Glomerular visceral epithelial cell (primary cell): ENCODE measurements at regions not wholly inside any gene's neighbourhood (a gene's known extent, or its start where the extent isn't known, plus 50 kb on each side); places are given as distances from the start of the nearest gene placed in this dataset.
A peak's percentile ranks its signal among the peaks of the same experiment; 100 is the strongest.

ENCODE experiments used
- DNase-seq: peaks from one replicate; pipeline ENCODE4 v3.0.0-alpha.2; 2016; ENCODE audit errors: extremely low spot score

GRCh38 chr1:229108598-229109201 is 162.2 kb upstream of the RAB4A start:
- peak; percentile 61 for DNase-seq

GRCh38 chr1:229109320-229109761 is 161.6 kb upstream of the RAB4A start:
- no peak for DNase-seq

- DNase-seq, result no peak
Observed at GRCh38 chr1:229110986-229111385, 159.9 kb upstream of the RAB4A start.

- DNase-seq, result no peak
Observed at GRCh38 chr1:229111703-229112319, 159.1 kb upstream of the RAB4A start.

- no peak for DNase-seq
Observed at GRCh38 chr1:229112832-229113548, 157.9 kb upstream of the RAB4A start.

- DNase-seq, result peak; percentile 33
Observed at GRCh38 chr1:229114315-229114714, 156.6 kb upstream of the RAB4A start.

- no peak for DNase-seq
Observed at GRCh38 chr1:229114850-229115365, 156.0 kb upstream of the RAB4A start.

GRCh38 chr1:229116114-229116513 is 154.8 kb upstream of the RAB4A start:
- no peak for DNase-seq

- DNase-seq, result peak; percentile 19
Observed at GRCh38 chr1:229117664-229118300, 153.1 kb upstream of the RAB4A start.

- no peak for DNase-seq
Observed at GRCh38 chr1:229118477-229119061, 152.3 kb upstream of the RAB4A start.

- DNase-seq, result no peak
Observed at GRCh38 chr1:229119161-229119560, 151.8 kb upstream of the RAB4A start.

GRCh38 chr1:229119876-229120275 is 151.0 kb upstream of the RAB4A start:
- DNase-seq, result no peak

- no peak for DNase-seq
Observed at GRCh38 chr1:229121845-229122436, 149.0 kb upstream of the RAB4A start.

- DNase-seq, result no peak
Observed at GRCh38 chr1:229122606-229123005, 148.3 kb upstream of the RAB4A start.

GRCh38 chr1:229124116-229124515 is 146.8 kb upstream of the RAB4A start:
- no peak for DNase-seq

GRCh38 chr1:229124520-229125124 is 146.3 kb upstream of the RAB4A start:
- no peak for DNase-seq

- DNase-seq, result peak; percentile 65
Observed at GRCh38 chr1:229127301-229127700, 143.6 kb upstream of the RAB4A start.

GRCh38 chr1:229128066-229128608 is 142.8 kb upstream of the RAB4A start:
- no peak for DNase-seq

GRCh38 chr1:229129301-229130027 is 141.4 kb upstream of the RAB4A start:
- DNase-seq, result no peak

GRCh38 chr1:229130028-229130668 is 140.8 kb upstream of the RAB4A start:
- DNase-seq, result no peak
